Keratinocyte (primary cell): ENCODE measurements at regions not wholly inside any gene's neighbourhood (a gene's known extent, or its start where the extent isn't known, plus 50 kb on each side); places are given as distances from the start of the nearest gene placed in this dataset.

Source experiments
- DNase-seq: peaks from one replicate; pipeline ENCODE4 v3.0.0-alpha.2; 2011; ENCODE audit warnings: low read depth, missing footprints, low spot score
- FAIRE-seq: peaks from 2 replicates; lab custom pipeline; 2011; peaks lifted over from hg19 to GRCh38; lab: Jason Lieb, UNC
- H2AFZ ChIP-seq: 2 replicates; pipeline ENCODE4 v1.6.0; 2012; ENCODE audit warnings: low read length, control low read depth, inconsistent platforms; ENCODE audit not compliant: control insufficient read depth
- H3K27ac ChIP-seq: 2 replicates; pipeline ENCODE4 v1.5.1; 2011; ENCODE audit warnings: low read length; ENCODE audit not compliant: control insufficient read depth, insufficient read depth
- H3K27me3 ChIP-seq: 3 replicates; pipeline ENCODE4 v1.6.0; 2011; ENCODE audit warnings: low read length; ENCODE audit not compliant: control insufficient read depth, insufficient read depth; ENCODE audit errors: extremely low read depth
- H3K36me3 ChIP-seq, 2 experiments: 2 replicates in 1 of 2; 3 replicates in 1 of 2; pipeline ENCODE4 v1.5.1; 2011; ENCODE audit warnings: low read length in 2 of 2, mild to moderate bottlenecking in 1 of 2; ENCODE audit not compliant: control insufficient read depth in 2 of 2, insufficient read depth in 2 of 2; ENCODE audit errors: extremely low read depth in 1 of 2
- H3K4me1 ChIP-seq: 3 replicates; pipeline ENCODE4 v1.5.1; 2011; ENCODE audit warnings: low read length; ENCODE audit not compliant: control insufficient read depth, insufficient read depth; ENCODE audit errors: extremely low read depth
- H3K4me2 ChIP-seq: 3 replicates; pipeline ENCODE4 v1.6.0; 2011; ENCODE audit warnings: low read depth, low read length; ENCODE audit not compliant: control insufficient read depth, insufficient read depth; ENCODE audit errors: extremely low read depth
- H3K4me3 ChIP-seq, 3 experiments: fragments of 200-600 bp in 1 of 3; sonication (generic) in 1 of 3; 2 replicates in 2 of 3; 3 replicates in 1 of 3; pipeline ENCODE4 v1.5.1; 2011 to 2016; ENCODE audit warnings: low read length in 3 of 3, mild to moderate bottlenecking in 3 of 3, control low read depth in 2 of 3, inconsistent platforms in 1 of 3, low read depth in 1 of 3, mixed read lengths in 1 of 3, mixed run types in 1 of 3, moderate library complexity in 1 of 3; ENCODE audit not compliant: control insufficient read depth in 2 of 3, insufficient read depth in 2 of 3; ENCODE audit errors: extremely low read depth in 1 of 3
- H3K79me2 ChIP-seq: 2 replicates; pipeline ENCODE4 v1.6.0; 2012; ENCODE audit warnings: low read length; ENCODE audit not compliant: control insufficient read depth, insufficient read depth
- H3K9ac ChIP-seq: 3 replicates; pipeline ENCODE4 v1.6.0; 2011; ENCODE audit warnings: low read length; ENCODE audit not compliant: control insufficient read depth, insufficient read depth; ENCODE audit errors: extremely low read depth
- H3K9me1 ChIP-seq: 3 replicates; pipeline ENCODE4 v1.6.0; 2011; ENCODE audit warnings: low read length; ENCODE audit not compliant: control insufficient read depth, insufficient read depth; ENCODE audit errors: extremely low read depth
- H3K9me3 ChIP-seq: 2 replicates; pipeline ENCODE4 v1.5.1; 2012; ENCODE audit warnings: low read depth, low read length; ENCODE audit not compliant: control insufficient read depth
- H4K20me1 ChIP-seq: 3 replicates; pipeline ENCODE4 v1.6.0; 2011; ENCODE audit warnings: low read length; ENCODE audit not compliant: control insufficient read depth, insufficient read depth; ENCODE audit errors: extremely low read depth
- EZH2 ChIP-seq: IDR thresholded peaks from one replicate; pipeline ENCODE4 v1.6.1; 2012; ENCODE audit warnings: inconsistent platforms, mild to moderate bottlenecking, low read length, moderate library complexity
- dilution Hi-C: fragments of 300-500 bp; cut with MboI; formaldehyde crosslinking; loops from one replicate; pipeline ENCODE4 v1.7.0; 2020; ENCODE audit warnings: low sequenced_read_pairs; ENCODE audit not compliant: extremely low pct_ligation_motif_present
- TF ChIP-seq, protein P1 (sequence below), 3 experiments: IDR thresholded peaks in 1 of 3; conservative IDR thresholded peaks in 1 of 3; optimal IDR thresholded peaks in 1 of 3; 2 replicates in 2 of 3; 3 replicates in 1 of 3; pipeline versions ENCODE3 to v1.5.1; 2011; ENCODE audit warnings: low read length in 3 of 3, mild to moderate bottlenecking in 3 of 3, moderate library complexity in 2 of 3, control low read depth in 1 of 3, inconsistent platforms in 1 of 3; ENCODE audit not compliant: insufficient read depth in 2 of 3; ENCODE audit errors: extremely low read depth in 1 of 3

DNA sequence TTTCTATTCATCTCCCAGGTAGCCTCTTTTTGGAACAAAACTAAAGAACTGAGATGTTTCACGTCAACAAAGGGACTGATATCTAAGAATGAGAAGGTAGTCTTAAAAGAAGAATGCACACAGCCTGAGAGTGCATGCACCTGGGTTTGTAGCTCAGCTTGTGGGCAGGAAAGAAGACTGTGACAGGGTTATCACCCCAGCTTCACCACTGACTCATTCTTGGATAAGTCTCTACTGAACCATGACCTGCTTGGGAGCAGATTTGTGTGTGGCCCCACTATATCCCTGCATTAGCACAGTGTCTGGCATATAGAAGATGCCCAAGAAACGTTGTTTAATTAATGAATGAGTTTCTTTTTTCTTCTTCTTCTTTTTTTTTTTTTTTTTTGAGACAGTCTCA lies 187.5 kb downstream of the GPAM start:
- H3K4me1 ChIP-seq: no peaks in the 10 kb centered on the region
- no peaks in the 10 kb centered on the region for H4K20me1 ChIP-seq
- no peaks in the 10 kb centered on the region for H3K9me1 ChIP-seq
- no peaks in the 10 kb centered on the region for H3K36me3 ChIP-seq
- H3K9ac ChIP-seq: no peak overlapping the region
- dilution Hi-C loops: no loop called here
- no peak overlapping the region for H2AFZ ChIP-seq
- H3K4me3 ChIP-seq: no peak overlapping the region
- H3K9me3 ChIP-seq: no peaks in the 10 kb centered on the region
- no peak for FAIRE-seq
- H3K27me3 ChIP-seq: no peaks in the 10 kb centered on the region
- no peaks in the 10 kb centered on the region for H3K79me2 ChIP-seq
- DNase-seq: no peak
- no peak overlapping the region for H3K4me2 ChIP-seq
- TF ChIP-seq, protein P1, sequence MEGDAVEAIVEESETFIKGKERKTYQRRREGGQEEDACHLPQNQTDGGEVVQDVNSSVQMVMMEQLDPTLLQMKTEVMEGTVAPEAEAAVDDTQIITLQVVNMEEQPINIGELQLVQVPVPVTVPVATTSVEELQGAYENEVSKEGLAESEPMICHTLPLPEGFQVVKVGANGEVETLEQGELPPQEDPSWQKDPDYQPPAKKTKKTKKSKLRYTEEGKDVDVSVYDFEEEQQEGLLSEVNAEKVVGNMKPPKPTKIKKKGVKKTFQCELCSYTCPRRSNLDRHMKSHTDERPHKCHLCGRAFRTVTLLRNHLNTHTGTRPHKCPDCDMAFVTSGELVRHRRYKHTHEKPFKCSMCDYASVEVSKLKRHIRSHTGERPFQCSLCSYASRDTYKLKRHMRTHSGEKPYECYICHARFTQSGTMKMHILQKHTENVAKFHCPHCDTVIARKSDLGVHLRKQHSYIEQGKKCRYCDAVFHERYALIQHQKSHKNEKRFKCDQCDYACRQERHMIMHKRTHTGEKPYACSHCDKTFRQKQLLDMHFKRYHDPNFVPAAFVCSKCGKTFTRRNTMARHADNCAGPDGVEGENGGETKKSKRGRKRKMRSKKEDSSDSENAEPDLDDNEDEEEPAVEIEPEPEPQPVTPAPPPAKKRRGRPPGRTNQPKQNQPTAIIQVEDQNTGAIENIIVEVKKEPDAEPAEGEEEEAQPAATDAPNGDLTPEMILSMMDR (optimal IDR thresholded peaks at IDR 0.05 in 1 of 3, IDR thresholded peaks at IDR 0.05 in 1 of 3, conservative IDR thresholded peaks at IDR 0.05 in 1 of 3; ENCODE audit: extremely low read depth in 1 of 3, insufficient read depth in 2 of 3, low read length in 3 of 3): no peak
- no peak for TF ChIP-seq EZH2
- H3K27ac ChIP-seq: no peak overlapping the region

GRCh38 chr10:111998728-111999127 lies 184.8 kb downstream of the GPAM start:
- Histone ChIP-seq H3K9me3 (no peaks in the 10 kb centered on the region), H3K27ac (no peak overlapping the region), H3K4me1 (no peaks in the 10 kb centered on the region), H3K79me2 (no peaks in the 10 kb centered on the region), H3K36me3 (no peaks in the 10 kb centered on the region), H3K4me2 (no peak overlapping the region), H3K9ac (no peak overlapping the region), H4K20me1 (no peaks in the 10 kb centered on the region), H3K27me3 (no peaks in the 10 kb centered on the region), H3K4me3 (no peak overlapping the region), H2AFZ (no peak overlapping the region), H3K9me1 (no peaks in the 10 kb centered on the region)
- DNase-seq: no peak
- TF ChIP-seq EZH2: no peak
- TF ChIP-seq, protein P1 (optimal IDR thresholded peaks at IDR 0.05 in 1 of 3, IDR thresholded peaks at IDR 0.05 in 1 of 3, conservative IDR thresholded peaks at IDR 0.05 in 1 of 3; ENCODE audit: extremely low read depth in 1 of 3, insufficient read depth in 2 of 3, low read length in 3 of 3): no peak
- dilution Hi-C loops: no loop called here
- FAIRE-seq: no peak
